ENCODE measurements at regions not wholly inside any gene's neighbourhood (a gene's known extent, or its start where the extent isn't known, plus 50 kb on each side); places are given as distances from the start of the nearest gene placed in this dataset.

DNA sequence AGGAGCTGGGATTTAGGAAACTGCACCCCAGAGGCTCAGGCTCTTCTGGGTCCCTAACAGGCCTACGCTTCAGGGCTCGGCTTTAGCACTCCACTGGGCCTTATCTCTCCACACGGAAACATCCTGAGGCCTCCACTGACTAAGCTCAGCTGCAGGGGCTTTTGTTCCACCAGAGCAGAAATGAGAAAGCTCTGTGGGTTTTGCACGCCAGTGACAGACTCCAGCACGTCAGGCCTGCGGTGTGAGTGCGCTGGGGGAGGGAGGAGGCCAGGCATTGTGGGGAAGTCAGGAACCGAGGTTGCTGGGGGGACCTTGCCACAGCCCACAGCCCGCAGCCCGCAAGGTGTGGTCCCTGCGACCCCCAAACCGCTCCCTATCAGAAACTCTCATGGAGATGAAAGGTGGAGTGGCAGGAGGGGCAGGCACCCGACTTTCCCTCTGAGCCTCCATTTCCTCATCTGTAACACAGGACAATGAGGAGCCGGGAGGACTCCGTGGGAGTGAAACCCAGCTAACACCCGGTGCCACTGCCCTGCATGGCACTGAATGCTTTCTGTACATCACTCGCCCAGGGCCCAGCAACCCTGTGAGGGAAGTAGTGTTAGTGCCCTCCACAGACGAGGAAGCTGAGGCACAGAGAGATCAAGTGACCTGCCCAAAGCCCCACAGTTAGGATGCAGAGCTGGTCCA lies 106.5 kb downstream of the TPRA1 start:
- no peak for DNase-seq

DNA sequence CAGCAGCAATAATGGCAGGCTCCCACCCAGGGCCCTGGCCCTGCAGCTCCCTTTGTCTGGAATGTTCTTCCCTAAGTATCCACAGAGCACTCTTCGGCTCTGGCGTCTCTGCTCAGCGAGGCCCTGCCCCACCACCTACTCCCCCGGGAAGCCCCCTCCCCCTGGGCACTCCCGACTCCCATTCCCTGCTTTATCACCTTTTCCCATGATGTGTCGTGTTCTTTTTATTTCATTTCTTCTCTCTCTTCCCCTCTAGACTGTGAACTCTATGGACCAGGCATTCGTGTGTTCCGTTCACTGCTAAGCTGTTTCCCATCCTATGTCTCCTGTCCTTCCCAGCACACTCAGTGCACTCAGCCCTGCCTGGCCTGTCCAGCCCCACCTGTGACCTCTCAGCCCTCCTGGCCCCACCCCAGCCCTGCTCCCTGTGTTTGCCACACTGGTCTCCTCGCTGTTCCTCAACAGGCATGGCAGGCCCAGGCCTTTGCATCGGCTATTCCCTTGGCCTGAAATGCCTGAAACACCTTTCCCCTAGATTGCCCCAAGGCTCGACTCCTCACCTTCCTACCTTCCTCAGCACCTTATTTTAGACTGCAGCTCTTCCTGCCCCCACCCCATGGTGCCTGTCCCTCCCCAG lies 107.4 kb downstream of the TPRA1 start:
- DNase-seq = no peak

DNA sequence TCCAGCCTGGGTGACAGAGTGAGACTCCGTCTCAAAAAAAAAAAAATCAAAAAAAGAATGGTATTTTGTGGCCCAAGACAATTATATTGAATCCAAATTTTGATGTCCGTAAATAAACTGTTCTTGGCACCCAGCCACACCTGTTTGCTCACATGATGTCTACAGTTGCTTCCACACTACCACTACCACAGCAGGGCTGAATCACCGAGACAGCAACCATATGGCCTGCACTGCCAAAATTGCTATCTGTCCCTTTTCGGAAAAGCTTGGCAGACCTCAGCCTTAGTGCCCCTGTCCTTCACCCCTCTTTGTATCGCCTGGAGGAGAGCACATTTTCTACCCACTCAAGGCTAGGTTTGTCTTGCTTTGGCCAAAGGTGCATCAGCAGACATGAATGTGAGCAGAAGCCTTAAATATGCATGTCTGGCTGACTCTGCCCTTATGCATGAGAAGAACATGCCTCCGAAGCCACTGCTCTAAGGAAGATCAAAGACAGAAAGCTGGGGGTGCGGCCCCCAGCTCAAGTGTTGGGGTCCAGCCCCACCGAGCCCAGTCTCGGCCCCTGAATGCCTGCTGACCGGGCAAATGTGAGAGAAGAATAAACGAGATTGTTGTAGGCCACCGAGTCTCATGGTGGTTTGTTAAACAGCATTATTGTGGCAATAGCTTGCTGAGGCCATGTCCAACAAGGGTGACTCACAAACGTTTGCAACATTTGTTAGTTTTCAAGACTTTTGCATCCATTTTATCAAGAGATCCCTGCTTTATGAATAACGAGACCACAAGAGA lies 108.1 kb downstream of the TPRA1 start:
- DNase-seq = no peak

DNA sequence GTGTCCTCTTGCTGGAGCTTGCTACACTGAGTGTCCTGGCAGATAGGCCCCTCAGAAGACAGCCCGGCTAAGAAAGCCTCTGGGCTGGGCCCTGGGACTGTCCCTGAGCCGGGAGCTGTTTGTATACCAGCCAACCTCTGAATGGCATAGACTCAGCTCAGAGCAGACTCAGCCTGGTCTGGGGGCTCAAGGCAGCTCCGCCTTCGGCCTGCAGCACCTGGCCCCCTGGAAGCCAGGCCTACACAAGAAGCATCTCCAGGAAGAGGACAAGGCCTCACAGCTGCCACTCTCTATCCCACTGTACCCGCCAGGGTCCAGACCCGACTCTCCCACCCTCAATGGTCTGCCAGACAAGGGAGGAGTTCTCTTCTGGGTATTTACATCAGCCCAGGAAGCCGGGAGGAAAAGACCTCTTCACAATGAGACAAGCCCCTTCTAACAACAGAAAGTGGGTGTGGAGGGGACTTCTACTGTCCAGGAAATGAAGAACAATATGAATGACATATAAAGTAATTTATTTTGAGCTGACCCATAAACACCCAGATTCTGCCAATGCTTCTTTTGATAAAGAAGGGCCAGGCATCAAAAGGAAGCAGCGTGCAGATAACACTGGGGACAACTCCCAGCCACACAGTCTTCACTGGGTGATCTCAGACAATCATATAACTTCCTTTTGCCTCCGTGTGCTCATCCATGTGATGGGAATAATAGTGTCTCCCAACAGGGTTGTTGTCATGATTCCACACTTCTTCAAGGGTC lies 110.2 kb downstream of the TPRA1 start:
- DNase-seq = no peak

DNA sequence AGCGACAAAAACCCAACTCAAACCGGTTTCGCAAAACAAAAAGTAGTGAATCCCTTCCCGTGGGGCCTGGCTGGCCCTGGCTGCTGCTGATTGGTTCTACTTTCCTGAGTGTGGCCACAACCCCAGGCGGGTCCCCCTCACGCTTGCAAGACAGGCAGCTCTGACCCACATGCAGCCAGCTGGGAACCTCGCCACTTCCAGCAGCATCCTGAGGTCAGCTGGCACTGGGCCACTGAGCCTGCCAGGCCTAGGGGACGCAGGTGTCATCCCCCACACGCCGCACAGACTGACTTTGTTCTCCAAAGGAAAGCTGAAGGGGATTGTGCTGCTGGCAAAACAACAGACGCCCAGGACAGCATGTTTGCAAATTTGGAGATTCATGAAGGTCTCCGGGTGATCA lies 111.1 kb downstream of the TPRA1 start:
- DNase-seq = peak; percentile 36

DNA sequence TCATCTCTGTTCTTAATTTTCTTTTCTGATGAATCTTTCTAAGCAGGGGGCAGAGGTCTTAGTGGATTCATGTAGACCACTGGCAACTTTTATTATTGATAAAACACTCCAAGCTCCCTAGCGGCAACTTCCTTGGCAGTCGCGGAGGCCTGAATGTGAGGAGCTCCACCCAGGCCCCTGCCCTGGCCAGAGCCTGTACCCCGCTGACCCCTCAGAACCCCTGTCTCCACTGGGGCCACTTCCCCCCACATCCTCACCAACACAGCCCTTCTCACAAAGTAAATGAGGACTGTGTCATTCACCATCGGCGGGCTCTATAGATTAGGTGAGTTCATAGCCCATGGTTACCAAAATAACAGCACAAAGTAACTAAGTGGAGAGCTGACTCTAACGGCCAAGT lies 111.6 kb downstream of the TPRA1 start:
- DNase-seq = no peak

DNA sequence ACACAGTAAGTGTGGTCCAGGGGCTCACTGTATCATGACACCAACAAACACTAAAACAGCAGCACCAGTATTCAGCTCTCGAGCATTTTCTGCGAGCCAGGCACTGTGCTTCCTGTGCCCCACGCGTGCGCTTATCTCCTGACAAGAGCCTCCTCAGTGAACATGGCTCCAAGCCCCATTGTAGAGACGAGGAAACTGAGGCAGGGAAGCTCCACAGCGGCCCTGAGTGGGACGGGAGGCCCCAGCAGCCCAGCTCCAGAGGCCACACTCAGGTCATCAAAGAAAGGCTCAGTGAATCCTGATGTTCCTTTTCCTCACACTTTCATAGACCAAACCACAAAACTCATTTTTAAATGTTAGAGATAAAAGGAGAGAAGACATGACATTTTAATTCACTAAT lies 113.1 kb downstream of the TPRA1 start:
- DNase-seq = no peak

DNA sequence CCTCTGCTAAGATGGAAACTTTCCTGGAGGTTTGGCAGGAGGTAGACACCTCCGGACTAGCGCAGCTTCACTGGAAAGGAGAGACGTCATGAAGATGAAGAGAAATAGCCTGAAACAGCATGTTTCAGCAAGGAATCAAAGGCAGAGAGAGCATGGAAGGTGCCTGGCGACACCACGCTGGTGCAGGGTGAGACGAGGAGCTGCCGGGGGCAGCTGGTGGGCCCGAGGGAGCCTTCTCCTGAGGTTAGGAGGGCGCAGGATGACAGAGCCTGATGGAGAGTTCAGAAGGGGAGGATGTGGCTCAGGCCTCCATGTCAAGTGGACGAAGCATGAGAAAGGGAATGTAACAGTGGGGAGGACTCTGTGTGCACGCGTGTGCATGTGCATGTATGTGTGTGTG lies 113.6 kb downstream of the TPRA1 start:
- DNase-seq = no peak

DNA sequence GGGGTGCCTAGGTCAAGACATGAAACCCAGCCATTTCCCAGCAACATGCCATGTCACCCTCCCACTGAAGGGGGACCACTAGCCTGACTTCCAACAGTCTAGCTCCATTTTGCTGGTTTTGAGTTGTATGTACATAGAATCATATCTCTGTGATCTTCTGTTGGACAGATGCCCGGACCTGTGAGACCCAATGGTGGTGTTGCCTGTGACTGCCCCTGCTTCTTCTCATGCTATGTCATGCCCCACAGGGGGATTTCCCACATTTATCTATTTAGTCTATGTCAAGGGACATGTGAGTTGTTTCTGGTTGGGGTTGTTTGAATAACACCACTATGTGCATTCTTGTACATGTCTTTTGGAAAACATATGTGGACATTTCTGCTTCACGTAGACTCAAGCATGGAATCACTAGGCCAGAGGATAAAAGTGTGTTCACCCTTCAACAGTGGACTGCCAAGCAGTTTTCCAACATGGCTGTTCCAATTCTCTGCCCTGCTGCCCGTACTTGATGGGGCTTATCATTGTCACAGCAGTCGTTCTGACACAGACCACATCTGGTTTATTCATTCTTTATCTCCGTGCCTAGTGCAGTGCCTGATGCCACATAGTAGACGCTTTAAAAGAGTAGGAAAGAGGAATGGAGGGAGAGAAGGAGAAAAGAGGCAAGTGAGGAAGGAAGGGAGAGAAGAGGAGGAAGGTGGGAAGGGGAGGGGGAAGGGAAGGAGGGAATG lies 114.4 kb downstream of the TPRA1 start:
- DNase-seq = no peak

DNA sequence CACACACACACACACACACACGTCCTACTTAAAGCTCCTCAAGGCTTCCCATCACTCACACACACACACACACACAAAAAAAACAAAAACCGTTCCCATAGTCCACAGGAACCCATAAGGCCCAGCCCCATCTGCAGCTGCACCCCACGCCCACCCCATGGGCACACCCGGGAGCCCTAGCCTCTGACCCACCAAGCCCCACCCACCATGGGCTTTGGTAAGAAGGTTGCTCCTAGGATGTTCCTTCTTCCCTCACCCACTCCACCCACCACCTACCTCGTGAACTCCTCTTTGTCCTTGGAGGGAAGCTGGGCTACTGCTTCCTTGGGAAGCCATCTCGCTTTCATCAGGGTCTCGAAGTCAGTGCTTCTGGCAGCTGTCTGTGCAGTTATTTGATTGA lies 115.1 kb downstream of the TPRA1 start:
- no peak for DNase-seq

DNA sequence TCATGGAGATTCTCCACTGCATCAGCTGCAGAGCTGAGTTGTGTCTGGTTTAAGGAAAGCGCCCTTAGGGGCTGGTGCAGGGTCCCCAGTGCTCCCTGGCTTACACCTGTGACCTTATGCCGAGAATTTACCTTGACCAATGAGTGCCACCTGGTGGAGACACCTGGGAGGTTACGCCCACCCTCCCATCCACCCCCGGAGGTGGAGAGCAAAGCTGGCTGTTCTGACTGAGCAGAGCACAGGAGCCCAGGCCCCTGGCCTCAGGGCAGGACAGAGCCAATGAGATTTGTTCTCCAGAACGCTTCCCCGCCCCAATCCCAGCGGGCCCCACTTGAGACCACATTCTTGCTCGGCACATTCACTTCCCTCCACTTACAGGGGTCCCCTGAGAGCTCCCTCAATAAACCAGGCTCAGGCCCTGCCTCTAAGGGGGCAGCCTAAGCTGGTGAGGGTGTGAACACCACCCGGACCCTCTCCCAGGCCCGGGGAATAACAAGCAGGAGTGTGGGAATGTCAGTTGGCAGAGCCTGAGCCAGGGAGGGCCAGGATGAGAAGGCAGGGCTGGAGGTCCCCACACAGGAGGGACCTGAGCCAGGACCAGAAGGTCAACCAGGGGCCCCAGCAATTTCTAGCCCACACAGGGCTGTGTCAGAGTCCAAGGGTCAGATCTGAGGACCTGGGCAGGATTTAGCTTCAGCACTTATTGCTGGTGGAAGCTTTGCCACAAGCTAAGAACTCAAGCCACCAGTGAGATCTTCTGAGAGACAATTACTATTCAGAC lies 117.1 kb downstream of the TPRA1 start:
- peak; percentile 52 for DNase-seq

DNA sequence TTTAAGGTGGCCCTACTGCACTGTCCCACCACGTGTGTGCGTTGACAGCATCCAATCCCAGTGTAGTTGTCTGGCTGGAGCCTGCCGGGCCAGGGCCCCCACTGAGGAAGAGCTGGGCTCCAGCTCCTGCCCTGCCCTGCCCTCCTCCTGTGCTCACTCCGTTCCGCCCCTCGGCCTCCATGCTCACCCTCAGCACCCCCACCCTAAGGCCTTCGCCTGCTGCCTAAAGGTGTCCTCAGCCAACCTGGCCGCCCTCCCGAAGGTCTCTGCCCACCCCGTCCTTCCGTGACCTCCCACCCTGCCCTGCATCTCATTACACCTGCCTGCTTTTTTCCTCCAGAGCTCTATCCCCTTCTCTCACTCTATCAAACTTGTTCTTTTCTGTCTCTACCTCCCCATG lies 118.0 kb downstream of the TPRA1 start:
- no peak for DNase-seq

DNA sequence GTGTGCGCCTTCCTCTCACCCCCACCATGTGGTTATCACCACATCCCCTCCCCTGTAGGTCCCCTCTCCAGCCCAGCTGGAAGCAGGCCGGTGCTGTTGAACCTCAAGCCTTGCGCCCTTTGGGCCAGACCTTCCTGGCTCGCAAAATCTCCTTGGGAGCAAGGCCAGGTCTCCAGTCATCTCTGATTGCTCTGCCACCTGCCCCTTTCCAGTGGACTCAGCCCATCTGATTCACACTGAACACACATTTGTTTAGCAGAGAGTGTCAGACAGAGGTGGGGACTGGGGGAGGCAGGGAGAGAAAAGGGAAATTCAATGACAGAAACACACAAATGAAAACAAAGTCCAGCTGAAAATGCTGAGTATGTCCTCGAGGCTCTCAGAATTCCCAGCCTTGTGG lies 119.4 kb downstream of the TPRA1 start:
- no peak for DNase-seq

DNA sequence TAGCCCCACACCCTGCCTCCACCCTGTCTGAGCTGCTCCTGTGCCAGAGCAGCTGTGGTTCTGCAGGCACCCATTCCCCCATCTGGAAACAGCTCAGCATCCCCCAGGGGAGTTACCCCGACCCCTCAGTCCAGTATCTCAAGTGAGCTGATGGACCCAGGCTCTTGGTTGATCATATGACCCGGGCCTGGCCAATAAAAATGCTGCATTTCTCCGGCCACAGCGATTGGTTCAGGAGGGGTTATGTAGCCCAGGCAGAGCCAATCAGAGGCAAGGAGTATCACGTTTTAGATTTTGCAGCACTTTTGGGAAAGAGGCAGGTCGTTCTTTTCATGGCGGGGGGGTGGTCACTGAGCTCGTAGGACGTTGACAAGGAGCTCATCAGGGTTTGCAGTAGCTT lies 120.8 kb downstream of the TPRA1 start:
- DNase-seq = no peak

DNA sequence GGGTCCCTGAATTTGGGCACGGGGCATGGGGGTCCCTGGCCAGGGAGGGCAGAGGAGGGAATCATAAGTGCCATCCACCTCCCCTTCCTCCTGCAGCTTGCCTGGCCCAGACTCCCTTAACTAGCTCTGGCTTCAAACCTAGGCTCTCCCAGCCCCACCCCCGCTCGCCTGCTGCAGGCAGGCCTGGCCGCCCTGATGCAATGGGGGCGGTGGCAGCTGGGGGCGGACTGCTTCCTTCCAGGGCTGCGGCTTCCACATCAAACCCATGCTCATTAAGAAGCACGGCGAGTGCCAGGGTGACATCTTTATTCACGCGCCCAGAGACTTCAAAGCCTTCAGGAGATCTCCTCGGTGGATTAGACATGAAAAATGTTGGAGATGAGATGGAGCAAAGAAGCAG lies 123.1 kb downstream of the TPRA1 start:
- no peak for DNase-seq

DNA sequence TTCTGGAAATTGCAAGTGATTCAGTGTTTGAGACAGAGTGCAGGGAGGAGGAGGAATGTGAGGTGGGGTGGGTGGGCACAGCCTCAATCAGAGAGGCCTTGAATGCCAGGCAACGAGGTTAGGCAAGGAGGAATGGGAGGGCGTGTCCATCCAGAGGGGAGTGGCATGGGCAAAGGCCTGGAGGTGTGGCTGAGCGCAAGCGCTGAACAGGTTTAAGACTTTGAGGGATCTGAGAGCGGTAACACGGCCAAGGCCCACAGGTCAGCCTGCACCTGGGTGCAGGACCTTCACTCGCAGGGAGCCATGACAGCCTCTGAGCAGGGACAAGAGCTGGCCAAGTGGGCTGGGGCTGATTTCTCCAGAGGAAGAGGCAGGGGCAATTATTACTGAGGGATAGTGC lies 125.9 kb downstream of the TPRA1 start:
- DNase-seq = no peak

DNA sequence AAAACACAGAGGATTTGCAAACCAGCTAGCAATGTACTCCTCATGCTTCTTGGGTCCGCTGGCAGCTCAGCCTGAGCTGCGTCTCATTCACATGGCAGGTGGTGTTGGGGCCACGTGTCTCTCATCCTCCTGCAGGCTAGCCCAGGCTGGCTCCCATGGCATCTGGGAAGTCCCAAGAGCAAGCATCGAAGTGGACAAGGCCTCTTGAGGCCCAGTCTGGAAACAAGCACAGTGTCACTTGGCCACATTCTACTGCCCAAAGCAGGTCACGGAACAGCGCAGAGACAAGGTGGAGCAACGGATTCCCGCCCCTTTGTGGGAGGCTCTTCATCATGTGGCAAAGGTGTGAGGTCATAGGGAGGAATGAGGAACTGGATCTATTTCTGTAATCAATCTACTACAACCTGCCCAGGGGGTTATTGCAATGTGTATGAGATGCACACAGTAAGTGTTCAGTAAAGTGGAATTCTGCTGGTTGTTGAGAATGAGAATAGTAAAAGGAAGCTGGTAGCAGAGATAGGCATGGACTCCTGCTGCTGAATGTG lies 128.3 kb downstream of the TPRA1 start:
- no peak for DNase-seq

DNA sequence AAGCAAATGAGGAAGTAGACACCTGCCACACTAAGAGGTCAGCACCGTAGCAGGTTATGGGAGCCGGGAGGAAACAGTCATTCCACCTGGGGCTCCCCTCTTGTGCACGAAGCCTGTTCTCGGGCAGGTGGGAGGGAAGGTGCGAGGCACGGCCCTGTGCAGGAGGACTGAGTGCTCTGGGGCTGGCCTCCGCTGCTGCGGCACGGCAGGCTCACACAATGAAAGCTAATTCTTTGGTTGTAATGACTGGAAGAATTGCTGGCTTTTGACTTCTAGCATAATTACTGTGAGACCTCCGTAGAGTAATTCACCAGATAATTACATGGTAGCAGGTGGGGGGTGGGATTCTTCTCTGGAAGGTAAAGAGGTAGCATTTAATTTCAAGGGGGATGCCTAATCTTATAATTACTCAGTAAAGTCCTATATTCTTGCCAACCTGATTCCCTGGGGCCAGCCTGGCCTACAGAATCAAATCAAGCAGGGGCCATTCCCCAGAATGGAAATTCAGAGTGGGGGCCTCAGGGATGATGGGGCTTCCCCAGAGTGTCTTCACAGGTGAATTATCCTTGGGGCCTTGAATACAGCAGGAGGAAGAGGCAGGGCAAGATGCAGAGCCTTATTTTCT lies 129.1 kb downstream of the TPRA1 start:
- peak; percentile 95 for DNase-seq

DNA sequence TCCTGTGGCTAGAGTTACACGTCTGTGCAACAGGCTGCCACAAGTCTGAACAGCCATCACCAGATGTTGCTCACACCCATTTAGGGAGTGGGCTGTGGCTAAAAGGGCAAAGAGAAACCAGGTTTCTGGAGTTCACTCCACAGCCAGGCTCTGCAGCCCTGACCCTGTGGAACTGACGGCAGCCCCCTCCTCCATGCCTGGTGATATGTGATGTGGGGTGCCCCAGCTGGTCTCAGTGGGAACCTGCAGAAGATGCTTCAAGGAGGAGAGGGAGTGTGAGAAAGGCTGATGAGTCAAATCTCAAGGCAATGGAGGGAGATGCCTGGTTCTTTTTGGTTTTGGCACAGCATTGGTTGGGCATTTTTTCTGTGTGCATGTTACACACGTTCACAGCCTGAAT lies 130.6 kb downstream of the TPRA1 start:
- DNase-seq = no peak

DNA sequence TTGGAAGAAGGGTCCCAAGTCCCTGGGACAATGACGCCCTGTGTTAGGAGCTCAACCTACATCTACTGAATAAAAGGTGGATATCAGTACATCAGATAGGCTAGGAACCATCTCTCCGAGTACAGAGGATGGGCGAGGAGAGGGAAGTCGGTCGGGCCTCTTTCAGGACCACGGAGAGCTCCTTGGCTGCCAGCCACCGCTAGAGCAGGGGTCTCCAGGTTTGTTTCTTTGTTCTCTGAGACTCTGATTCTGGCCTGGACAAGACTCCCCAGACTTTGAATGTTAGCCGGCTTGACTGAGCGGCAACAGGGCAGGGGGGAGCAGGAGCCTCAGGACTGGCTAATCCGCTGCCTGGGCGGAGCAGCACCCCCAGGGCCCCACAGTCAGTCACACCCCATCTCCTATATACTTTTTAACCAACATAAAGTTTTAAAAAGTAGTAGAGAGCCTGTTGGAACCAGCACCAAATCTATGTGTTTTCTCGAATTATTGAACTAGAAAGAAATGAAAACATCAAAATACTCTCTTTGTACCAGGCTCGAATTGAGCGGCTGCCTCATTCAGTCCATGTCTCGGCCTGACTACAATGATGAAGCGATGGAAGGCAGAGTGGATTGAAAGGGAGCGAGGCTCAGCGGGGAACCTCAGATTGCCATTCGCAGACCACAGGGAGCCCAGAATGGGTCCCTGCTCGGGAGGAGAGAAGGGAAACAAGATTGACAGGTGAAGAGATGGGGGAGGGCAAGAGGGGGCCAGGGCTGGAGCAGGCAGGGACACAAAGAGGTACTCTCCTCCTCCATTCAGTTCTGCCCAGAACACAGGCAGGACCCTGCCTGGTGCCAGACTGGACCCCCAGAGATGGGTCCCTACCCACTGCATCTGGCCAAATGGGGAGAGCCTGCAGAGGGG lies 131.6 kb downstream of the TPRA1 start:
- no peak for DNase-seq
